Bronchial epithelial cell (primary cell): ENCODE measurements at regions not wholly inside any gene's neighbourhood (a gene's known extent, or its start where the extent isn't known, plus 50 kb on each side); places are given as distances from the start of the nearest gene placed in this dataset.

Experiments used
- DNase-seq: peaks from one replicate; pipeline ENCODE4 v3.0.0-alpha.2; 2010; ENCODE audit warnings: low read depth
- FAIRE-seq: peaks from 2 replicates; lab custom pipeline; 2011; peaks lifted over from hg19 to GRCh38; lab: Jason Lieb, UNC
- H3K27me3 ChIP-seq: 2 replicates; pipeline ENCODE4 v1.5.1; 2011; ENCODE audit warnings: low read length; ENCODE audit not compliant: control insufficient read depth, insufficient read depth
- H3K36me3 ChIP-seq: 2 replicates; pipeline ENCODE4 v1.5.1; 2011; ENCODE audit warnings: low read length; ENCODE audit not compliant: control insufficient read depth, insufficient read depth
- H3K4me3 ChIP-seq: 2 replicates; pipeline ENCODE4 v1.5.1; 2011; ENCODE audit warnings: mild to moderate bottlenecking, low read depth, low read length, control low read depth
- CTCF ChIP-seq: IDR thresholded peaks from 2 replicates; pipeline ENCODE4 v1.5.1; 2011; ENCODE audit warnings: mild to moderate bottlenecking, moderate library complexity, low read length, control low read depth, inconsistent platforms; ENCODE audit not compliant: insufficient read depth, severe bottlenecking

- no peak for DNase-seq
- no peaks in the 10 kb centered on the region for H3K36me3 ChIP-seq
- no peak for TF ChIP-seq CTCF
- FAIRE-seq, result no peak
- H3K27me3 ChIP-seq, result no peaks in the 10 kb centered on the region
- H3K4me3 ChIP-seq, result no peak overlapping the region
These were observed 102.5 kb upstream of the CELF2 start for GRCh38 chr10:10915215-10915614.

DNA sequence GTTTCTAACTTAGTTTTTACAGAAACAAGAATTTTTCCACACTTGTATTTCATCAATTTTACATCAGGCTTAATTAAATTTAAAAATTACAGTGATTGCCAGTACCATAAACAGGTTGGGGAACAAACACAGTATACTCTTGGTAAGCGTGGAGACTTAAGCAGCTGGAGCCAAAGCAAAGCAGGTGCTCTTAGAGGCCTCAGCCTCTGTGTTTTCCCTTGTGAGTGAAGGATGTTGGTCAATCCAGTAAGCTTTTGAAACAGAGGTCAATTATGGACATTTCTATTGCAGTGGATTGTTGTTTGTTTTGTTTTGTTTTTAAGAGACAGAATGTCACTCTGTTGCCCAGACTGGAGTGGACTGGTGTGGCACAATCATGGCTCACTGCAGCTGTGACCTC lies 100.6 kb upstream of the CELF2 start:
- FAIRE-seq (no peak), DNase-seq (no peak)
- no peak overlapping the region for H3K4me3 ChIP-seq
- H3K36me3 ChIP-seq, result no peaks in the 10 kb centered on the region
- H3K27me3 ChIP-seq, result no peaks in the 10 kb centered on the region
- no peak for TF ChIP-seq CTCF

DNA sequence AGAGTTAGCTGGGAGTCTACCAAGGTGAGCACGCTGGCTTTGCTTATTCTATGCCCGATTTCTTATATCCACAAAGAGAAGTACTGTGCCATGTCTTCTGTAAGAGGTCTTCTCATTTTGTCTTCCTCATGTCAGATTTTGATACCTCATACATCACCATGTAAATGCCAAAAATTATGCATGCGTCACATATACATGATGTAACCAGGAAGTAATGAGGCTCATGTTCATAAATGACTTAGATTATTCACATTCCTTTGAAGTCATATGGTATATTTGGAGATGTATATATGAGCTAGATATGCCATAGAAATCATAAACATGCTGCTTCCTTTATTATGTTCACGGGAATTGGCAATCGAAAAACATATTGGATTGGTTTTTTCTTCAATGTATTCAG lies 97.7 kb upstream of the CELF2 start:
- no peaks in the 10 kb centered on the region for H3K36me3 ChIP-seq
- no peak for FAIRE-seq
- TF ChIP-seq CTCF, result no peak
- H3K4me3 ChIP-seq, result no peak overlapping the region
- no peak for DNase-seq
- H3K27me3 ChIP-seq, result no peaks in the 10 kb centered on the region

DNA sequence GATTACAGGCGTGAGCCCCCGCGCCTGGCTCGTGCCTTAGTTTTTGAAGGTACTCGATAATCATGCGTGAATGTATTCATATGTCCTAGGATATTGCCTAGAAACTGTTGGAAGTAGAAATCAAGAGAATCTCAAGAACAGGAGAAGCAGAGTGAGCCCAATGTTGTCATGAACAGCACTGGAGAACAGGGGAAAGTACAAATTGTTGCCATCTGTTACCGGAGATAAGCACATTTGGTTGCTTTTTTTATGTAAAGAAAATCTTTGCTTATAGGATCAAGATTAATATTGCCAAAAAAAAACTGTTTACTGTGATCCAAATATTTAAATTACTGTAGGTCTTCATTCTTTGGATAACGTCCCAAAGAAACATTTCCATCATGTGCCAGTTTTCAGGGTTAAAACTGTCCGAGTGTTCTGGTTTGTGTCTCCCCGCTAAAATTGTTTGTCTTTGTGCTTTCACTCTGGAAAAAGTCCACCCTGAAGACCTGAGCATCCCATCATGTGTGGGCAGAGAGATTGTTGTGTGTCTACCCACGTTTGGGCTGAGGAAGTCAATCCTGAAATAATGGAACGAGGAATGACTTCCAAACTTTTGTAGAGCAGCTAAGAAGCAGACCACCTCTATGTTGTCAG lies 95.7 kb upstream of the CELF2 start:
- DNase-seq (no peak), FAIRE-seq (no peak)
- TF ChIP-seq CTCF, result no peak
- H3K36me3 ChIP-seq, result no peaks in the 10 kb centered on the region
- H3K27me3 ChIP-seq, result no peaks in the 10 kb centered on the region
- no peak overlapping the region for H3K4me3 ChIP-seq

DNA sequence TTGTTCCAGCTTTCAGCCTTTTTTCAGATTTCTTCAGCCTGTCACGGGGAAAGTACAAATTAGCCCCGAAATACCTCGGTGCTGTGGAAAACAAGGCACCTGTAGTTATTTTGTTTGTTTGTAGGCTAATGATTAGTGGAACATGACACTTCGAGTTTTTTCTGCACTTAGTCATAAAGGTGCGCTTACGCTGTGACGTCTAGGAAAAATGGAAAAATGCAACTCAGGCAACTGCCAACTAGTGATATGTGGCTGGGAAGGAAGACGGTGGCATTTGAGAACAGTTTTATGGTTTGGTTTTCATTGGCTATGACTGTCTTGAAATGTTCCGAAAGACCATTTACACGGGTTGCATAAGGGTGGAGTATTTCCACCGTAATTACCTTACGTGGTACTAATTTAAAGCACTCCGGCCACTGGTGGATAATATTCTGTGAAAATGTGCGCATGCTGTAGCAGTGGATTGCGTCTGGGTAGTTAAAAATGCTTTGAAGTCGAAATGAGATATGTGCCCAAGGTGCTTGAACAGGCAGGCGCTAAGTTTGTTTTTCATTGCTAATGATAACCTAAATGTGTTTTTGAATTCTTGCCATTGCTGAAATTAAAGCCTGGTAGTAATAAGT lies 94.5 kb upstream of the CELF2 start:
- Histone ChIP-seq H3K27me3 (no peaks in the 10 kb centered on the region), H3K36me3 (no peaks in the 10 kb centered on the region), H3K4me3 (no peak overlapping the region)
- TF ChIP-seq CTCF, result no peak
- no peak for FAIRE-seq
- no peak for DNase-seq

GRCh38 chr10:10925667-10926066 lies 92.0 kb upstream of the CELF2 start:
- DNase-seq, result no peak
- no peaks in the 10 kb centered on the region for H3K27me3 ChIP-seq
- no peak for FAIRE-seq
- no peak overlapping the region for H3K4me3 ChIP-seq
- no peaks in the 10 kb centered on the region for H3K36me3 ChIP-seq
- no peak for TF ChIP-seq CTCF
